HPDE6-E6E7 (cell line): ENCODE measurements at regions not wholly inside any gene's neighbourhood (a gene's known extent, or its start where the extent isn't known, plus 50 kb on each side); places are given as distances from the start of the nearest gene placed in this dataset.
"Not testable (repeated sequence)": the region's sequence is repeated elsewhere in the genome, so short reads cannot be mapped to it uniquely, and the experiment has no call there.

ENCODE experiments used
- DNase-seq: peaks from one replicate; pipeline ENCODE4 v3.0.0; 2011; ENCODE audit warnings: missing footprints; ENCODE audit errors: extremely low spot score

GRCh38 chr2:223285370-223286265 lies 233.6 kb downstream of the KCNE4 start:
- no peak for DNase-seq

GRCh38 chr2:223294756-223295155 lies 242.8 kb downstream of the KCNE4 start:
- no peak for DNase-seq

GRCh38 chr2:223297788-223298187 lies 245.8 kb downstream of the KCNE4 start:
- no peak for DNase-seq

GRCh38 chr2:223298329-223298728 lies 246.3 kb downstream of the KCNE4 start:
- DNase-seq = not testable (repeated sequence)

- DNase-seq = no peak
Measured at GRCh38 chr2:223300326-223300725, 248.3 kb downstream of the KCNE4 start.

- DNase-seq = no peak
Measured at GRCh38 chr2:223306371-223306770, 254.4 kb downstream of the KCNE4 start.

- no peak for DNase-seq
Measured at GRCh38 chr2:223311889-223312680, 260.1 kb downstream of the KCNE4 start.

- DNase-seq = no peak
Measured at GRCh38 chr2:223313101-223313500, 261.1 kb downstream of the KCNE4 start.

GRCh38 chr2:223314811-223315210 lies 262.8 kb downstream of the KCNE4 start:
- no peak for DNase-seq

- no peak for DNase-seq
Measured at GRCh38 chr2:223315813-223316212, 263.8 kb downstream of the KCNE4 start.

- DNase-seq = no peak
Measured at GRCh38 chr2:223316342-223316741, 264.4 kb downstream of the KCNE4 start.

- no peak for DNase-seq
Measured at GRCh38 chr2:223319601-223320000, 267.6 kb downstream of the KCNE4 start.

- DNase-seq = no peak
Measured at GRCh38 chr2:223324402-223324801, 272.4 kb downstream of the KCNE4 start.

GRCh38 chr2:223328578-223328977 lies 273.6 kb downstream of the SCG2 start:
- no peak for DNase-seq

- not testable (repeated sequence) for DNase-seq
Measured at GRCh38 chr2:223330747-223331146, 271.4 kb downstream of the SCG2 start.

- no peak for DNase-seq
Measured at GRCh38 chr2:223338016-223338415, 264.1 kb downstream of the SCG2 start.

- DNase-seq = no peak
Measured at GRCh38 chr2:223357076-223357475, 245.1 kb downstream of the SCG2 start.

- DNase-seq = no peak
Measured at GRCh38 chr2:223363085-223363484, 239.1 kb downstream of the SCG2 start.

- no peak for DNase-seq
Measured at GRCh38 chr2:223365158-223365679, 236.9 kb downstream of the SCG2 start.

GRCh38 chr2:223366566-223366965 lies 235.6 kb downstream of the SCG2 start:
- DNase-seq = no peak

- DNase-seq = no peak
Measured at GRCh38 chr2:223368481-223368880, 233.7 kb downstream of the SCG2 start.

GRCh38 chr2:223369889-223370288 lies 232.3 kb downstream of the SCG2 start:
- DNase-seq = no peak

GRCh38 chr2:223383315-223383714 lies 218.8 kb downstream of the SCG2 start:
- no peak for DNase-seq
